DND-41 (cell line): ENCODE measurements at regions not wholly inside any gene's neighbourhood (a gene's known extent, or its start where the extent isn't known, plus 50 kb on each side); places are given as distances from the start of the nearest gene placed in this dataset.

Experiments
- ATAC-seq: fragments of 200-7000 bp; cut with Tn5 transposase; 3 replicates; pipeline ENCODE4 v1.9.1; 2021; ENCODE audit warnings: low read depth; ENCODE audit not compliant: insufficient read depth
- DNase-seq: peaks from one replicate; pipeline ENCODE4 v3.0.0-alpha.2; 2020
- H2AFZ ChIP-seq: 2 replicates; pipeline ENCODE4 v1.6.0; 2012; ENCODE audit warnings: low read depth, low read length
- H3K27ac ChIP-seq: 2 replicates; pipeline ENCODE4 v1.5.1; 2012; ENCODE audit warnings: low read length, inconsistent platforms
- H3K27me3 ChIP-seq: fragments of 200-600 bp; sonication (generic); 2 replicates; pipeline ENCODE4 v1.6.0; 2012; ENCODE audit warnings: low read length, mild to moderate bottlenecking, inconsistent platforms; ENCODE audit not compliant: insufficient read depth, poor library complexity
- H3K36me3 ChIP-seq: 2 replicates; pipeline ENCODE4 v1.5.1; 2012; ENCODE audit warnings: low read length, inconsistent platforms; ENCODE audit not compliant: insufficient read depth
- H3K4me1 ChIP-seq: 2 replicates; pipeline ENCODE4 v1.5.1; 2012; ENCODE audit warnings: mild to moderate bottlenecking, low read length; ENCODE audit not compliant: insufficient read depth
- H3K4me2 ChIP-seq: 2 replicates; pipeline ENCODE4 v1.6.0; 2012; ENCODE audit warnings: mild to moderate bottlenecking, moderate library complexity, low read length, inconsistent platforms; ENCODE audit not compliant: insufficient read depth
- H3K4me3 ChIP-seq, 2 experiments: fragments of 200-600 bp in 1 of 2; shearing (Covaris generic) in 1 of 2; 2 replicates each; pipeline ENCODE4 v1.5.1; 2012 to 2016; ENCODE audit warnings: inconsistent platforms in 2 of 2, low read length in 2 of 2, mild to moderate bottlenecking in 2 of 2, low read depth in 1 of 2, moderate library complexity in 1 of 2
- H3K79me2 ChIP-seq: 2 replicates; pipeline ENCODE4 v1.6.0; 2012; ENCODE audit warnings: low read length, inconsistent platforms; ENCODE audit not compliant: insufficient read depth
- H3K9ac ChIP-seq: 2 replicates; pipeline ENCODE4 v1.6.0; 2012; ENCODE audit warnings: low read depth, mild to moderate bottlenecking, inconsistent platforms, low read length, moderate library complexity
- H3K9me3 ChIP-seq: 2 replicates; pipeline ENCODE4 v1.5.1; 2012; ENCODE audit warnings: low read length, moderate library complexity, mild to moderate bottlenecking, inconsistent platforms; ENCODE audit not compliant: insufficient read depth, severe bottlenecking
- H4K20me1 ChIP-seq: 2 replicates; pipeline ENCODE4 v1.6.0; 2012; ENCODE audit warnings: low read length; ENCODE audit not compliant: insufficient read depth
- CTCF ChIP-seq: IDR thresholded peaks from 2 replicates; pipeline ENCODE4 v1.5.1; 2012; ENCODE audit warnings: borderline replicate concordance, low read length, moderate library complexity, mild to moderate bottlenecking; ENCODE audit not compliant: poor library complexity, severe bottlenecking; ENCODE audit errors: extremely low read depth
- EZH2 ChIP-seq: IDR thresholded peaks from 3 replicates; pipeline ENCODE4 v1.6.1; 2012; ENCODE audit warnings: borderline replicate concordance, low read depth, mild to moderate bottlenecking, moderate library complexity, low read length, inconsistent platforms; ENCODE audit not compliant: severe bottlenecking

GRCh38 chr13:80177327-80177726 lies 163.6 kb downstream of the SPRY2 start:
- Histone ChIP-seq H3K36me3 (no peaks in the 10 kb centered on the region), H3K9ac (no peak overlapping the region), H3K27ac (no peak overlapping the region), H2AFZ (no peak overlapping the region), H3K79me2 (no peaks in the 10 kb centered on the region), H3K27me3 (no peaks in the 10 kb centered on the region), H4K20me1 (no peaks in the 10 kb centered on the region), H3K9me3 (no peaks in the 10 kb centered on the region), H3K4me1 (no peaks in the 10 kb centered on the region), H3K4me2 (no peak overlapping the region), H3K4me3 (no peak overlapping the region)
- no peak; the same call in 2 of the 3 replicates for ATAC-seq
- DNase-seq = no peak
- TF ChIP-seq CTCF = no peak
- TF ChIP-seq EZH2 = no peak

GRCh38 chr13:80173224-80173623 lies 167.7 kb downstream of the SPRY2 start:
- no peaks in the 10 kb centered on the region for H3K36me3 ChIP-seq
- no peaks in the 10 kb centered on the region for H3K4me1 ChIP-seq
- no peaks in the 10 kb centered on the region for H3K27me3 ChIP-seq
- H3K9ac ChIP-seq = no peak overlapping the region
- H2AFZ ChIP-seq = no peak overlapping the region
- H3K4me3 ChIP-seq = no peak overlapping the region
- no peak overlapping the region for H3K4me2 ChIP-seq
- no peaks in the 10 kb centered on the region for H3K79me2 ChIP-seq
- no peak overlapping the region for H3K27ac ChIP-seq
- ATAC-seq = no peak
- TF ChIP-seq CTCF (no peak), EZH2 (no peak)
- DNase-seq = no peak
- no peaks in the 10 kb centered on the region for H3K9me3 ChIP-seq
- no peaks in the 10 kb centered on the region for H4K20me1 ChIP-seq

- TF ChIP-seq EZH2 = no peak
- TF ChIP-seq CTCF = no peak
- no peaks in the 10 kb centered on the region for H4K20me1 ChIP-seq
- no peak overlapping the region for H3K4me2 ChIP-seq
- no peak overlapping the region for H3K4me3 ChIP-seq
- no peak overlapping the region for H3K27ac ChIP-seq
- no peaks in the 10 kb centered on the region for H3K27me3 ChIP-seq
- no peaks in the 10 kb centered on the region for H3K4me1 ChIP-seq
- no peaks in the 10 kb centered on the region for H3K36me3 ChIP-seq
- H2AFZ ChIP-seq = no peak overlapping the region
- H3K9me3 ChIP-seq = no peaks in the 10 kb centered on the region
- no peaks in the 10 kb centered on the region for H3K79me2 ChIP-seq
- no peak overlapping the region for H3K9ac ChIP-seq
- DNase-seq (no peak), ATAC-seq (no peak)
Measured at GRCh38 chr13:80171096-80171495, 169.8 kb downstream of the SPRY2 start.
